AG04449 (cell line): ENCODE measurements at regions not wholly inside any gene's neighbourhood (a gene's known extent, or its start where the extent isn't known, plus 50 kb on each side); places are given as distances from the start of the nearest gene placed in this dataset.

Experiments
- CTCF ChIA-PET: fragments of 350-600 bp; formaldehyde crosslinking; extraction: SDS; loops from one replicate; lab custom pipeline; 2021; ENCODE audit warnings: antibody characterized with exemption; lab: Yijun Ruan, JAX
- POLR2A ChIA-PET: fragments of 400-600, 350-600 bp; formaldehyde crosslinking; extraction: SDS; loops from one replicate; lab custom pipeline; 2020; ENCODE audit warnings: antibody characterized with exemption, inconsistent platforms; lab: Yijun Ruan, JAX
- DNase-seq: peaks from one replicate; pipeline ENCODE4 v3.0.0-alpha.2; 2010; ENCODE audit warnings: low read depth, low spot score
- H3K4me3 ChIP-seq: 2 replicates; pipeline ENCODE4 v1.5.1; 2011; ENCODE audit warnings: low read depth, mild to moderate bottlenecking, control low read depth, low read length
- TF ChIP-seq, protein P1 (sequence below): IDR thresholded peaks from one replicate; pipeline ENCODE4 v1.5.1; 2011; ENCODE audit warnings: mild to moderate bottlenecking, moderate library complexity, low read length, control low read depth, inconsistent platforms; ENCODE audit not compliant: insufficient read depth; ENCODE audit errors: missing control alignments

DNA sequence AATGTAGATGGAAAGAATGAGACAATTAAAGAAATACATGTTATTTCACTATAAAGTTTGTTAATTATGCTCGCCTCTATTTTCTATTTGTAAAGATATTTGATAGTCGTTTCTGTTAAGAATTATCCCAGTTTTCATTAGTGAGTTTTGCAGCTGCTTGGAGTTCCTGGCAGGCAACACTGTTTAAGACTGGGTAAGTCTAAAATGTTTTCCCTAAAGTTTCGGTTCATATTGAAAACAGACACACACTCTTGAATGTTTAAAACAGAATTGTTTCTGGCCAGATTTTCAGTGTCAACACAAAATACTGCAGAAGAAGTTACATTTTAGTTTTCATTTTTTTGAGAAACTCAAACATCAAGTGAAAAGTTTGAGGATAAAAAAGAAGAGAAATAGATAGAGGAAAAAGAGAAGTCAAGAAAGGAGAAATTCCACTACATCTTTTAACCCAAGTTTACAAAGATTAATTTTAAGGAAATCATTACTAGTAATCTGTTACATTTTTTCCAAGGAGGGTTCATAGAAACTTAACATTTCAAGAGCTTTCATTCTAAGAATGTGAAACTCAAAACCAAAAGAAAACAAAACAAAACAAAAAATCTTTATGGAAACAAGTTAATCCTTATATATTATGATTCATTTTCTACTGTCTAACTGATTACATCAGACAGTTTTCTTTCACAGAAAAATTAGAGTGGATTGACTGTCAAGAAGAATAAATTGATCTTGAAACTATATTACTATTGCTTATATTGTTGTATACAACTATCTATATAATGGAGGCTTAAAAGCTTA, 305.5 kb downstream of the FAT4 start:
- no peak overlapping the region for H3K4me3 ChIP-seq
- no peak for DNase-seq
- POLR2A ChIA-PET: no interaction called here
- CTCF ChIA-PET: no interaction called here
- TF ChIP-seq, protein P1, sequence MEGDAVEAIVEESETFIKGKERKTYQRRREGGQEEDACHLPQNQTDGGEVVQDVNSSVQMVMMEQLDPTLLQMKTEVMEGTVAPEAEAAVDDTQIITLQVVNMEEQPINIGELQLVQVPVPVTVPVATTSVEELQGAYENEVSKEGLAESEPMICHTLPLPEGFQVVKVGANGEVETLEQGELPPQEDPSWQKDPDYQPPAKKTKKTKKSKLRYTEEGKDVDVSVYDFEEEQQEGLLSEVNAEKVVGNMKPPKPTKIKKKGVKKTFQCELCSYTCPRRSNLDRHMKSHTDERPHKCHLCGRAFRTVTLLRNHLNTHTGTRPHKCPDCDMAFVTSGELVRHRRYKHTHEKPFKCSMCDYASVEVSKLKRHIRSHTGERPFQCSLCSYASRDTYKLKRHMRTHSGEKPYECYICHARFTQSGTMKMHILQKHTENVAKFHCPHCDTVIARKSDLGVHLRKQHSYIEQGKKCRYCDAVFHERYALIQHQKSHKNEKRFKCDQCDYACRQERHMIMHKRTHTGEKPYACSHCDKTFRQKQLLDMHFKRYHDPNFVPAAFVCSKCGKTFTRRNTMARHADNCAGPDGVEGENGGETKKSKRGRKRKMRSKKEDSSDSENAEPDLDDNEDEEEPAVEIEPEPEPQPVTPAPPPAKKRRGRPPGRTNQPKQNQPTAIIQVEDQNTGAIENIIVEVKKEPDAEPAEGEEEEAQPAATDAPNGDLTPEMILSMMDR: no peak

DNA sequence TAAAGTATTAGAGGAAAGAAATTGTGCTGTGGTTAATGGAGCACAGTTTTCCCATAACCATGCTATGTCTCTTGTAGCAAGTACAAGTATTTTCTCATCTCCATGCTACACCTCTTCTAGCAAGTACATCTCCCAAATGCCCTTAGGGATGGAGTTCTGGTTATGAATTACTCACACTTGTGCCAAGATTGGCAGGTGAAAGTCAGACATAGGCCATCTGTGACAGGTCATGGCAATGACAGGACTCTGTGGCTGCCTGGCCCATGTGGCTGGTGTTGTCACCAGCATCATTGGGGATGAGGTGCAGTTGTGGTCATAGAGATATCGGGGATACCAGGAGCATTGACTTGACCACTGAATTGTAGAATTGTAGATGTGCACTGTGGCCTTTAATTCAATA, 310.2 kb downstream of the FAT4 start:
- ChIA-PET POLR2A (no interaction called here), CTCF (no interaction called here)
- DNase-seq: no peak
- TF ChIP-seq, protein P1: no peak
- H3K4me3 ChIP-seq: no peak overlapping the region

DNA sequence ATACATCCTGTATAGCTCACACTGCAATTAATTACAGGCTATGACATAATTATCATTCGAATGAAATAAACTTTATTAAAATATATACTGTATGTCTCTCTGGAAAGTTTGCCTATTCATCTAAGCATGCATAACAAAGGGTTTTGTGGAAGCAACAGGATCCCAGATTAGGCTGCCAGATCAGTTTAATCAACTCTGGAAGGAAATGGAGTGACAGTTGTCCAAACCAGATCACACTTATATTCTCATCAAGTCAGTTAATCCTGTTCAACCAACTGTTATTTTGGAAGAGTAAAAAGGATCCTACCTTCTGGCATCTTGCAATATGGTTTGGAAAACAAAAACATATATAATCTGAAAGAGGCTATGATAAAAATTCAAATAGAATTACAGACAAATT, 312.2 kb downstream of the FAT4 start:
- H3K4me3 ChIP-seq: no peak overlapping the region
- TF ChIP-seq, protein P1: no peak
- ChIA-PET CTCF (no interaction called here), POLR2A (no interaction called here)
- no peak for DNase-seq

DNA sequence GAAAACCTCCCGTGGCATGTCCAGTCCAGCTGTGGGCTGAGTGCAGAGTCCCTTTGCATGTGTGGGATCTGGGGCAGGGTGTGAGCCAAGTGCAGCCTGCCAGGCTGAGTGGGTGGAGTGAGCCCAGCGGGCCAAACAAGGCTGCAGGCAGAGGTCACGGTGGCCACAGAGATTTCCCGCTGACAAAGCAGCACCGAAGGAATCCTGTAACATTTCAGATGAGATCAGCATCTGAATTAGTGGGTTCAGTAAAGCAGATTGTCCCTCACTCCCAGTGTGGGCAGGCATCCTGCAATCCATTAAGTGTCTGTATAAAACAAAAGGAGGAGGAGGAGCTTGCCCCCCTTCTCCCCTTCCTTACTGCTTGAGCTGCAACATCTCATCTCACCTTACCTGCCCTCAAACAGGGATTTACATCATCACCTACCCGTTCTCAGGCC, 324.4 kb downstream of the FAT4 start:
- POLR2A ChIA-PET: no interaction called here
- CTCF ChIA-PET: no interaction called here
- TF ChIP-seq, protein P1: no peak
- no peak for DNase-seq
- H3K4me3 ChIP-seq: no peak overlapping the region

DNA sequence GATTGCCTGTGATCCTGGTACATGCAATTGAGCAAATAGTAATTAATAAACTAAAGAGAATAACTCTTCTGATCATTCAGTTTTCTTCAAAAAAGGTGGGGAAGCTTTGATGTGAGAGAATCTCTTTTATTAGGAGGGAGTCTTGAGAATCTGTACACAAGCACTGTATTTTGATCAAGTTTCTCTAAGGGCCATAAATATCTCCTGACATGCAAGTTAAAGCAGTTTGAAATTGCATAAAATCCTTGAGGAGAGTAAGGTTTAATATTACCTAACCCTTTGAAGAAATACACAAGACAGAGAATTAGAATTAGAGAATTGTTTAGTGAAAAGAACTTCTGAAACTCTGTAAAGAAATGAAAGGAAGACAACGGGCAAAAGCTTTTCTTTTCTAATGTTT, 326.9 kb downstream of the FAT4 start:
- ChIA-PET POLR2A (no interaction called here), CTCF (no interaction called here)
- no peak overlapping the region for H3K4me3 ChIP-seq
- no peak for DNase-seq
- TF ChIP-seq, protein P1: no peak

DNA sequence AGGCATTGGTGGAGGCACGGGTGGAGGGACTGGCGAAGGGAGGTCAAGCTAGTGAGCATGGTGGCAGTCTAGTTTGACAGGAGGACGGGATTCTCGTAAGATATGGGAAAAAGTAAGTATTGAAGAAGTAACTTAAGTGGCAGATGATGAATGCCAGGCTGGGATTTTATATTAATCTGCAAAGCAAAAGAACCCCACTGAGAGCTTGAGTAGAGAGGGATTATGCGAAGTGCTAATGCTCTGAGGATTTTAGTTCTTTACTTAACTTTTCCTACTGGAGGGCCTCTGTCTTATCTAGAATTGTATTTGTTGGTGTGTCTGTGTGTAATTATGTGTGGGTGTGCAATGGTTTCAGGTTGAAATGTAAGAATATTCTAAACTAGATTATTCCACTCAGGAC, 327.9 kb downstream of the FAT4 start:
- no peak overlapping the region for H3K4me3 ChIP-seq
- POLR2A ChIA-PET: no interaction called here
- no peak for DNase-seq
- TF ChIP-seq, protein P1: no peak
- CTCF ChIA-PET: no interaction called here
